A549 (cell line): ENCODE measurements at regions not wholly inside any gene's neighbourhood (a gene's known extent, or its start where the extent isn't known, plus 50 kb on each side); places are given as distances from the start of the nearest gene placed in this dataset.

ENCODE experiments used
- ATAC-seq, 2 experiments: fragments of 200-7000 bp in 1 of 2; fragments of >200 bp in 1 of 2; cut with Nextera tagmentation in 1 of 2; cut with Tn5 transposase in 1 of 2; 3 replicates each; pipeline versions ENCODE4 v1.8.0 to v1.9.1; 2018 to 2020; ENCODE audit warnings: mild to moderate bottlenecking in 1 of 2, moderate library complexity in 1 of 2
- CTCF ChIA-PET: fragments of 300-600 bp; sonication (Branson Sonifier 250); formaldehyde crosslinking; extraction: SDS; loops from one replicate; lab custom pipeline; 2021; ENCODE audit warnings: antibody characterized with exemption, inconsistent platforms; lab: Yijun Ruan, JAX
- POLR2A ChIA-PET: fragments of 350-600 bp; formaldehyde crosslinking; extraction: SDS; loops from one replicate; lab custom pipeline; 2021; ENCODE audit warnings: antibody characterized with exemption, inconsistent platforms; lab: Yijun Ruan, JAX
- DNase-seq, 2 experiments: peaks; one replicate each; pipeline versions ENCODE4 v3.0.0 to v3.0.0-alpha.2; 2011 to 2016; ENCODE audit warnings: low read depth in 1 of 2, low spot score in 1 of 2
- FAIRE-seq: peaks from 2 replicates; lab custom pipeline; 2011; peaks lifted over from hg19 to GRCh38; lab: Jason Lieb, UNC
- H3K27ac ChIP-seq, 2 experiments: fragments of >200 bp; sonication (Bioruptor Twin); formaldehyde crosslinking; 3 replicates each; pipeline ENCODE4 v1.5.1; 2016 to 2017
- H3K4me1 ChIP-seq: fragments of >200 bp; sonication (Bioruptor Twin); formaldehyde crosslinking; 3 replicates; pipeline ENCODE4 v1.6.1; 2016
- H3K4me2 ChIP-seq: fragments of >200 bp; sonication (Bioruptor Twin); formaldehyde crosslinking; 3 replicates; pipeline ENCODE4 v1.6.1; 2016
- H3K4me3 ChIP-seq: fragments of >200 bp; sonication (Bioruptor Twin); formaldehyde crosslinking; 3 replicates; pipeline ENCODE4 v1.5.1; 2016
- H3K9me3 ChIP-seq: fragments of >200 bp; sonication (Bioruptor Twin); formaldehyde crosslinking; 3 replicates; pipeline ENCODE4 v1.6.1; 2016
- BCL3 ChIP-seq: fragments of >200 bp; sonication (Bioruptor Twin); formaldehyde crosslinking; IDR thresholded peaks from 3 replicates; pipeline ENCODE4 v1.6.1; 2016
- CEBPB ChIP-seq, 2 experiments: fragments of >200 bp in 1 of 2; sonication (Bioruptor Twin) in 1 of 2; formaldehyde crosslinking in 1 of 2; IDR thresholded peaks; 2 replicates each; pipeline ENCODE4 v1.6.1; 2012 to 2016
- FOSL2 ChIP-seq, 2 experiments: fragments of 450-650 bp in 1 of 2; fragments of >200 bp in 1 of 2; sonication (Bioruptor Twin) in 1 of 2; formaldehyde crosslinking; IDR thresholded peaks; 2 replicates each; pipeline versions ENCODE4 v1.5.0 to v1.6.1; 2016 to 2020; ENCODE audit warnings: mild to moderate bottlenecking in 1 of 2, moderate library complexity in 1 of 2
- FOXS1 ChIP-seq: fragments of 250-450 bp; sonication (Bioruptor Pico); IDR thresholded peaks from 2 replicates; pipeline ENCODE4 v1.5.0; 2020; ENCODE audit warnings: mild to moderate bottlenecking, moderate library complexity
- HDAC2 ChIP-seq: fragments of 200-600 bp; sonication (generic); IDR thresholded peaks from 2 replicates; pipeline ENCODE4 v1.6.1; 2016
- HOXA7 ChIP-seq: fragments of 250-450 bp; sonication (Bioruptor Pico); IDR thresholded peaks from 2 replicates; pipeline ENCODE4 v1.5.0; 2020; ENCODE audit warnings: mild to moderate bottlenecking, moderate library complexity
- HOXB5 ChIP-seq: fragments of 250-450 bp; sonication (Bioruptor Pico); IDR thresholded peaks from 2 replicates; pipeline ENCODE4 v1.5.0; 2020; ENCODE audit warnings: mild to moderate bottlenecking, moderate library complexity
- JUN ChIP-seq, 2 experiments: fragments of >200 bp; sonication (Bioruptor Twin); formaldehyde crosslinking; IDR thresholded peaks; 2 replicates in 1 of 2; 3 replicates in 1 of 2; pipeline ENCODE4 v1.6.1; 2016 to 2017
- JUNB ChIP-seq: fragments of >200 bp; sonication (Bioruptor Twin); formaldehyde crosslinking; IDR thresholded peaks from 2 replicates; pipeline ENCODE4 v1.6.1; 2016
- MAZ ChIP-seq: fragments of 150-350 bp; IDR thresholded peaks from 2 replicates; pipeline ENCODE4 v1.6.1; 2014; ENCODE audit warnings: antibody characterized with exemption, low read depth, low read length, borderline replicate concordance
- NFE2L2 ChIP-seq: fragments of 150-350 bp; conservative IDR thresholded peaks from 2 replicates; pipeline ENCODE4 v1.6.1; 2014; ENCODE audit warnings: low read length
- POLR2AphosphoS2 ChIP-seq: conservative IDR thresholded peaks from 2 replicates; pipeline ENCODE4 v1.6.1; 2012; ENCODE audit warnings: low read length, improper control_type of control experiment, inconsistent platforms
- RAD21 ChIP-seq, 2 experiments: fragments of >200 bp in 1 of 2; sonication (Bioruptor Twin) in 1 of 2; formaldehyde crosslinking in 1 of 2; IDR thresholded peaks in 1 of 2; conservative IDR thresholded peaks in 1 of 2; 2 replicates in 1 of 2; 3 replicates in 1 of 2; pipeline ENCODE4 v1.6.1; 2012 to 2018; ENCODE audit warnings: inconsistent platforms in 1 of 2
- SMC3 ChIP-seq: fragments of >200 bp; sonication (Bioruptor Twin); formaldehyde crosslinking; IDR thresholded peaks from 3 replicates; pipeline ENCODE4 v1.6.1; 2018; ENCODE audit warnings: inconsistent platforms
- SREBF2 ChIP-seq: fragments of 450-650 bp; IDR thresholded peaks from 2 replicates; pipeline ENCODE4 v1.6.1; 2014; ENCODE audit warnings: mild to moderate bottlenecking, moderate library complexity
- ZFP36 ChIP-seq: fragments of 450-650 bp; IDR thresholded peaks from 2 replicates; pipeline ENCODE4 v1.6.1; 2014; ENCODE audit warnings: borderline replicate concordance; ENCODE audit not compliant: partially characterized antibody
- ZSCAN20 ChIP-seq: fragments of 250-450 bp; sonication (Bioruptor Pico); IDR thresholded peaks from 2 replicates; pipeline ENCODE4 v1.8.0; 2022; ENCODE audit warnings: mild to moderate bottlenecking, moderate library complexity
- WGBS: methylation state at CpG from one replicate; pipeline ENCODE4 v1.1.6; 2017; ENCODE audit errors: missing lambda C conversion rate; 5-methylcytosine and 5-hydroxymethylcytosine counted together
- TF ChIP-seq, protein P1 (sequence below): fragments of 200-600 bp; sonication (generic); IDR thresholded peaks from 2 replicates; pipeline ENCODE4 v1.6.1; 2016; ENCODE audit warnings: antibody characterized with exemption, mild to moderate bottlenecking, moderate library complexity

GRCh38 chr2:239580199-239580527 lies 179.3 kb upstream of the HDAC4 start:
- Histone ChIP-seq H3K27ac (no peak overlapping the region), H3K4me2 (no peak overlapping the region), H3K4me3 (no peak overlapping the region), H3K9me3 (no peaks in the 10 kb centered on the region; the same call in 2 of the 3 replicates)
- POLR2A ChIA-PET: no interaction called here
- ATAC-seq: no peak
- CTCF ChIA-PET: no interaction called here
- no peak for FAIRE-seq
- DNase-seq: no peak
- 73% methylated on average over 3 of the region's 3 CpGs for WGBS
- TF ChIP-seq POLR2AphosphoS2 (no peak), SMC3 (no peak), FOSL2 (IDR thresholded peaks at IDR 0.05) (no peak), FOSL2 (CRISPR knock-in tag; IDR thresholded peaks at IDR 0.05) (no peak)
- TF ChIP-seq, all 56 proteins: peak for 0
- no peaks in the 10 kb centered on the region for H3K4me1 ChIP-seq

DNA sequence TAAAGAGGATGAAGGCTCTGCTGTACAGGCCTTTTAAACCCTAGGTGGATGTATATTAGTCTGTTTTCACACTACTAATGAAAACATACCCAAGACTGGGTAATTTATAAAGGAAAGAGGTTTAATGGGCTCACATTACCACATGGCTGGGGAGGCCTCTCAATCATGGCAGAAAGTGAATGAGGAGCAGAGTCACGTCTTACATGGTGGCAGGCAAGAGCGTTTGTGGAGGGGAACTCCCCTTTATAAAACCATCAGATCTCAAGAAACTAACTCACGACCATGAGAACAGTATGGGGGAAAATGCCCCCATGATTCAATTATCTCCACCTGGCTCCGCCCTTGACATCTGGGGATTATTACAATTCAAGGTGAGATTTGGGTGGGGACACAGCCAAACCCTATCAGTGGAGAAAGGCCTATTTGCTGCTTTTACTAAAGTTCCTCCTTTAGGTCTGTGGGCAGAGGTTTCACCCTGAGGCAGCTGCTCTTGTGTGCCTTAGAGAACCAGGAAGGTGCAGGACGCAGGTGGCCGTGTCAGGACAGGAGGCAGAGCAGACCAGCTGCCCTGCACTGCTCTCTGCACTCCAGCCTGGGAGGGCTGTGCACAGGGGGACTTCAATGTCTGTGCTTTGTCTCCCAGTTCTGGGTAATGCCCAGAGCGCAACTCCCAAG lies 178.8 kb upstream of the HDAC4 start:
- FAIRE-seq: no peak
- POLR2A ChIA-PET: no interaction called here
- DNase-seq: no peak
- no peak for ATAC-seq
- CTCF ChIA-PET: no interaction called here
- Histone ChIP-seq H3K4me1 (no peaks in the 10 kb centered on the region), H3K27ac (no peak overlapping the region), H3K9me3 (no peaks in the 10 kb centered on the region; the same call in 2 of the 3 replicates), H3K4me2 (no peak overlapping the region), H3K4me3 (no peak overlapping the region)
- TF ChIP-seq MAZ: no peak
- TF ChIP-seq RAD21 (conservative IDR thresholded peaks at IDR 0.05 in 1 of 2, IDR thresholded peaks at IDR 0.05 in 1 of 2): no peak
- TF ChIP-seq JUN (IDR thresholded peaks at IDR 0.05): no peak
- TF ChIP-seq, protein P1, sequence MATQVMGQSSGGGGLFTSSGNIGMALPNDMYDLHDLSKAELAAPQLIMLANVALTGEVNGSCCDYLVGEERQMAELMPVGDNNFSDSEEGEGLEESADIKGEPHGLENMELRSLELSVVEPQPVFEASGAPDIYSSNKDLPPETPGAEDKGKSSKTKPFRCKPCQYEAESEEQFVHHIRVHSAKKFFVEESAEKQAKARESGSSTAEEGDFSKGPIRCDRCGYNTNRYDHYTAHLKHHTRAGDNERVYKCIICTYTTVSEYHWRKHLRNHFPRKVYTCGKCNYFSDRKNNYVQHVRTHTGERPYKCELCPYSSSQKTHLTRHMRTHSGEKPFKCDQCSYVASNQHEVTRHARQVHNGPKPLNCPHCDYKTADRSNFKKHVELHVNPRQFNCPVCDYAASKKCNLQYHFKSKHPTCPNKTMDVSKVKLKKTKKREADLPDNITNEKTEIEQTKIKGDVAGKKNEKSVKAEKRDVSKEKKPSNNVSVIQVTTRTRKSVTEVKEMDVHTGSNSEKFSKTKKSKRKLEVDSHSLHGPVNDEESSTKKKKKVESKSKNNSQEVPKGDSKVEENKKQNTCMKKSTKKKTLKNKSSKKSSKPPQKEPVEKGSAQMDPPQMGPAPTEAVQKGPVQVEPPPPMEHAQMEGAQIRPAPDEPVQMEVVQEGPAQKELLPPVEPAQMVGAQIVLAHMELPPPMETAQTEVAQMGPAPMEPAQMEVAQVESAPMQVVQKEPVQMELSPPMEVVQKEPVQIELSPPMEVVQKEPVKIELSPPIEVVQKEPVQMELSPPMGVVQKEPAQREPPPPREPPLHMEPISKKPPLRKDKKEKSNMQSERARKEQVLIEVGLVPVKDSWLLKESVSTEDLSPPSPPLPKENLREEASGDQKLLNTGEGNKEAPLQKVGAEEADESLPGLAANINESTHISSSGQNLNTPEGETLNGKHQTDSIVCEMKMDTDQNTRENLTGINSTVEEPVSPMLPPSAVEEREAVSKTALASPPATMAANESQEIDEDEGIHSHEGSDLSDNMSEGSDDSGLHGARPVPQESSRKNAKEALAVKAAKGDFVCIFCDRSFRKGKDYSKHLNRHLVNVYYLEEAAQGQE: no peak
- TF ChIP-seq HDAC2: no peak
- no peak for TF ChIP-seq HOXA7 (CRISPR knock-in tag)
- no peak for TF ChIP-seq NFE2L2
- TF ChIP-seq SMC3: no peak
- TF ChIP-seq BCL3: no peak
- no peak for TF ChIP-seq JUNB
- TF ChIP-seq SREBF2: no peak
- no peak for TF ChIP-seq CEBPB (IDR thresholded peaks at IDR 0.05)
- no peak for TF ChIP-seq HOXB5 (CRISPR knock-in tag)
- no peak for TF ChIP-seq ZFP36
- no peak for TF ChIP-seq FOXS1 (CRISPR knock-in tag)
- TF ChIP-seq ZSCAN20: no peak
- 43% methylated on average over 7 of the region's 7 CpGs for WGBS

- ATAC-seq (no peak), FAIRE-seq (no peak)
- CTCF ChIA-PET: interaction anchor here (1.1 kb wide), 1 partner anchor 40 kb away, joined by 3 read pairs; no protein-coding TSS in a partner anchor
These were observed 178.3 kb upstream of the HDAC4 start for GRCh38 chr2:239579081-239579480.

More at GRCh38 chr2:239579081-239579480, 178.3 kb upstream of the HDAC4 start:
- 74% methylated on average over 10 of the region's 12 CpGs for WGBS
- POLR2A ChIA-PET: no interaction called here
- Histone ChIP-seq H3K9me3 (no peaks in the 10 kb centered on the region; the same call in 2 of the 3 replicates), H3K4me2 (no peak overlapping the region), H3K27ac (no peak overlapping the region), H3K4me1 (no peaks in the 10 kb centered on the region), H3K4me3 (no peak overlapping the region)
- no peak for TF ChIP-seq HDAC2
- no peak for TF ChIP-seq MAZ
- no peak for DNase-seq
